ENCODE measurements at regions not wholly inside any gene's neighbourhood (a gene's known extent, or its start where the extent isn't known, plus 50 kb on each side); places are given as distances from the start of the nearest gene placed in this dataset.
"Not testable (repeated sequence)": the region's sequence is repeated elsewhere in the genome, so short reads cannot be mapped to it uniquely, and the experiment has no call there.

GRCh38 chr12:90209029-90209428 lies 500.4 kb upstream of the ATP2B1 start:
- WGBS, result 77% methylated on average over 1 of the region's 1 CpG
- Histone ChIP-seq H3K36me3 (ENCODE audit: control insufficient read depth in 4 of 4, insufficient read depth in 3 of 4, low read depth in 1 of 4, low read length in 3 of 4) (no peaks in the 10 kb centered on the region), H3K4me1 (ENCODE audit: control insufficient read depth in 4 of 4, insufficient read depth in 4 of 4, low read length in 3 of 4) (no peaks in the 10 kb centered on the region), H3K9ac (ENCODE audit: low read depth in 1 of 2, low read length in 2 of 2) (no peak overlapping the region), H3K9me3 (ENCODE audit: control insufficient read depth in 4 of 4, low read length in 3 of 4) (peaks cover 0 to 3% (median under 1%) of the 10 kb centered on the region in 4 donors), H3K27ac (ENCODE audit: low read depth in 1 of 2, low read length in 2 of 2) (no peak overlapping the region), H3K4me3 (ENCODE audit: low read depth in 1 of 3, low read length in 3 of 3) (no peak overlapping the region), H3K27me3 (ENCODE audit: control insufficient read depth in 4 of 4, insufficient read depth in 4 of 4, low read length in 3 of 4) (peaks cover 0 to 4% (median 0%) of the 10 kb centered on the region in 4 donors)
- DNase-seq (ENCODE audit: low spot score), result no peak
- TF ChIP-seq YY1 (IDR thresholded peaks at IDR 0.05), result no peak
- TF ChIP-seq ATF3 (IDR thresholded peaks at IDR 0.05), result no peak
- no peak for TF ChIP-seq HNF4A (conservative IDR thresholded peaks at IDR 0.05)
- no peak for TF ChIP-seq NR2F2 (IDR thresholded peaks at IDR 0.05)
- TF ChIP-seq JUND (IDR thresholded peaks at IDR 0.05), result no peak
- no peak for TF ChIP-seq TAF1 (conservative IDR thresholded peaks at IDR 0.05)
- TF ChIP-seq ZBTB33 (IDR thresholded peaks at IDR 0.05), result no peak
- TF ChIP-seq EGR1 (IDR thresholded peaks at IDR 0.05; ENCODE audit: low read depth in 2 of 2), result no peak
- no peak for TF ChIP-seq GABPA (IDR thresholded peaks at IDR 0.05 in 1 of 2, conservative IDR thresholded peaks at IDR 0.05 in 1 of 2)
- no peak for TF ChIP-seq SP1 (IDR thresholded peaks at IDR 0.05)
- no peak for TF ChIP-seq FOXA2 (IDR thresholded peaks at IDR 0.05)
- TF ChIP-seq RXRA (IDR thresholded peaks at IDR 0.05), result no peak
- no peak for TF ChIP-seq CTCF (IDR thresholded peaks at IDR 0.05; ENCODE audit: low read depth, low read length, missing input control)
- no peak for TF ChIP-seq RAD21 (IDR thresholded peaks at IDR 0.05)
- no peak for TF ChIP-seq REST (IDR thresholded peaks at IDR 0.05)

- not testable (repeated sequence) for DNase-seq (ENCODE audit: low spot score); H3K27me3 ChIP-seq (ENCODE audit: control insufficient read depth in 4 of 4, insufficient read depth in 4 of 4, low read length in 3 of 4); H3K27ac ChIP-seq (ENCODE audit: low read depth in 1 of 2, low read length in 2 of 2); H3K9ac ChIP-seq (ENCODE audit: low read depth in 1 of 2, low read length in 2 of 2); H3K9me3 ChIP-seq (ENCODE audit: control insufficient read depth in 4 of 4, low read length in 3 of 4); H3K4me3 ChIP-seq (ENCODE audit: low read depth in 1 of 3, low read length in 3 of 3); H3K36me3 ChIP-seq (ENCODE audit: control insufficient read depth in 4 of 4, insufficient read depth in 3 of 4, low read depth in 1 of 4, low read length in 3 of 4); H3K4me1 ChIP-seq (ENCODE audit: control insufficient read depth in 4 of 4, insufficient read depth in 4 of 4, low read length in 3 of 4)
Observed at GRCh38 chr12:90208379-90208778, 499.7 kb upstream of the ATP2B1 start.
